Transverse colon (tissue), 4 donors: ENCODE measurements at regions not wholly inside any gene's neighbourhood (a gene's known extent, or its start where the extent isn't known, plus 50 kb on each side); places are given as distances from the start of the nearest gene placed in this dataset.

Experiments used
- DNase-seq: peaks from one replicate; pipeline ENCODE4 v3.0.0-alpha.2; 2019
- H3K27ac ChIP-seq, 4 donors: fragments of 200-600 bp; sonication (generic); 2 replicates each; pipeline ENCODE4 v1.5.1; 2016 to 2018; ENCODE audit warnings: inconsistent platforms in 4 of 4
- H3K27me3 ChIP-seq: fragments of 200-600 bp; sonication (generic); 2 replicates; pipeline ENCODE4 v1.5.1; 2017; ENCODE audit warnings: inconsistent platforms
- H3K36me3 ChIP-seq, 4 donors: fragments of 200-600 bp; sonication (generic); 2 replicates each; pipeline ENCODE4 v1.5.1; 2017 to 2019; ENCODE audit warnings: inconsistent platforms in 4 of 4
- H3K4me1 ChIP-seq, 4 donors: fragments of 200-600 bp; sonication (generic); 2 replicates each; pipeline ENCODE4 v1.5.1; 2017 to 2020; ENCODE audit warnings: inconsistent platforms in 4 of 4
- H3K4me3 ChIP-seq, 4 donors: fragments of 200-600 bp; sonication (generic); 1 replicate in 1 of 4; 2 replicates in 3 of 4; pipeline versions ENCODE4 v1.5.1 to v1.6.1; 2017 to 2019; ENCODE audit warnings: inconsistent platforms in 4 of 4
- H3K9me3 ChIP-seq, 2 donors: fragments of 200-600 bp; sonication (generic); 2 replicates each; pipeline ENCODE4 v1.5.1; 2017 to 2019; ENCODE audit warnings: inconsistent platforms in 2 of 2
- CTCF ChIP-seq, 5 experiments: fragments of 200-600 bp in 3 of 5; fragments of 450-650 bp in 2 of 5; sonication (generic) in 3 of 5; IDR thresholded peaks; 1 replicate in 2 of 5; 2 replicates in 3 of 5; pipeline ENCODE4 v1.5.1; 2016 to 2017; ENCODE audit warnings: antibody characterized with exemption in 5 of 5, inconsistent platforms in 3 of 5, mild to moderate bottlenecking in 2 of 5, moderate library complexity in 1 of 5
- EP300 ChIP-seq: sonication (generic); formaldehyde crosslinking; IDR thresholded peaks from one replicate; pipeline ENCODE4 v1.6.1; 2017; ENCODE audit warnings: antibody characterized with exemption, low read depth
- POLR2A ChIP-seq: fragments of 450-650 bp; IDR thresholded peaks from one replicate; pipeline ENCODE4 v1.6.1; 2016; ENCODE audit warnings: antibody characterized with exemption, mild to moderate bottlenecking, moderate library complexity
- POLR2AphosphoS5 ChIP-seq, 3 donors: sonication (generic); formaldehyde crosslinking; IDR thresholded peaks; one replicate each; pipeline ENCODE4 v1.6.1; 2016; ENCODE audit warnings: antibody characterized with exemption in 3 of 3
- WGBS, 2 donors: methylation state at CpG; one replicate each; pipeline ENCODE4 v1.1.5; 2018; ENCODE audit warnings: low coverage in 1 of 2; 5-methylcytosine and 5-hydroxymethylcytosine counted together
- in situ Hi-C, 4 donors: fragments of 200-750 bp; cut with MboI; loops; one replicate each; pipeline versions ENCODE4 v1.15.0 to v1.15.1; 2017; ENCODE audit warnings: low sequenced_read_pairs in 3 of 4, low pct_ligation_motif_present in 1 of 4, low pct_unique_long_range_greater_than_20kb in 1 of 4
- intact Hi-C: fragments of 100-400 bp; cut with DNase I; formaldehyde crosslinking; loops from one replicate; pipeline ENCODE4 v1.15.1; 2023; ENCODE audit warnings: low total_unique reads

GRCh38 chr3:59566481-59566975 is 516.7 kb upstream of the CFAP20DC start:
- no peak overlapping the region for H3K27ac ChIP-seq
- H3K27me3 ChIP-seq = no peaks in the 10 kb centered on the region
- TF ChIP-seq CTCF (IDR thresholded peaks at IDR 0.05) = no peak
- H3K9me3 ChIP-seq = no peaks in the 10 kb centered on the region
- no peak overlapping the region for H3K4me3 ChIP-seq
- H3K36me3 ChIP-seq = no peaks in the 10 kb centered on the region
- intact Hi-C loops (no loop called here), in situ Hi-C loops (no loop called here)
- no peaks in the 10 kb centered on the region for H3K4me1 ChIP-seq
- no peak for DNase-seq
- 68 to 82% methylated on average over 5 to 6 of the region's 6 CpGs for WGBS, 2 donors

DNA sequence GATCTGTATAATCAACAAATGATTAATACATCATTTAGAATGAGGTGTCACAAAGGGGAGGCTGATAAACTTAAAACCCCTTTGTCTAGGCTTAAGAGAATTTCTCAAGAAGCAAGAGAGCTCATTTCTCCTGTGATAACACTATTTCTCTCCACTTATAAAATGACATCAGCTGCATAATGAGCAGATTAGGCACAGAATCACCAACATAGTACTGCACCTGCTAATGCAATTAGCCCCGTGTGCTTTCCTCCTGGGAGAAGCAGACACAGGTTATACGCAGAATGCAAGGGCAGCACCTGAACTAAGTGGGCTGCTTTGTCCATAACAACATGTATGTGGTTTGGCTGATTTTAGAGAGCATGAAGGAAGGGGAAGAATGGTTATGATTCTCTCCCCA is 515.3 kb upstream of the CFAP20DC start:
- intact Hi-C loops = no loop called here
- Histone ChIP-seq H3K36me3 (no peaks in the 10 kb centered on the region), H3K4me3 (no peak overlapping the region), H3K27ac (no peak overlapping the region), H3K4me1 (no peaks in the 10 kb centered on the region), H3K27me3 (no peaks in the 10 kb centered on the region), H3K9me3 (no peaks in the 10 kb centered on the region)
- DNase-seq = no peak
- 88 to 100% methylated on average over 1 to 2 of the region's 2 CpGs for WGBS, 2 donors
- no peak for TF ChIP-seq POLR2AphosphoS5 (IDR thresholded peaks at IDR 0.05)
- no peak for TF ChIP-seq EP300
- no peak for TF ChIP-seq CTCF (IDR thresholded peaks at IDR 0.05)
- TF ChIP-seq POLR2A = no peak
- in situ Hi-C loops = no loop called here

DNA sequence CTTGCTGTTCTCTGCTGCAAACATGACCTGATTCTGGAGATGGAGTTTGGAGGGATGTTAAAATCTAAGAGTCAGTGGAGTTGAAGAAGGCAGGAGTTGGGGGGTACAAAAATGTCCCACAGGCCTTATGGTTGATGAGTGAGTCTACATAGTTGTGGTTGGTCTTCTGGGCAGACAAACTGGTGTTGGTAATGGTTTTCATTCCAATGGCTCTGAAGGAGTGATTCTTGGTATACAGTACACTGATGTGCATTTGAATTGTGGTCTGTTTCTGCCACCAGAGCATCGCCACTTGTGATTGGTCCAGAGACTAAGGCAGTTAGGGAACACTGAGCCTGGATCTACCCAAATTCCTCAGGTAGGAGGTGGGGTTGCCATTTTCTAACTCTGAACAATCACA is 514.1 kb upstream of the CFAP20DC start:
- in situ Hi-C loops = no loop called here
- 100% methylated on average over 1 of the region's 1 CpG; no CpG with 5 or more reads in 1 of the 2 donors for WGBS, 2 donors
- intact Hi-C loops = loop anchor here (2.0 kb wide), 1 partner anchor 45 kb away; no protein-coding TSS in a partner anchor
- H3K27me3 ChIP-seq = no peaks in the 10 kb centered on the region
- H3K4me3 ChIP-seq = no peak overlapping the region
- no peak for DNase-seq
- H3K36me3 ChIP-seq = no peaks in the 10 kb centered on the region
- H3K4me1 ChIP-seq = no peaks in the 10 kb centered on the region
- H3K27ac ChIP-seq = no peak overlapping the region
- no peaks in the 10 kb centered on the region for H3K9me3 ChIP-seq
- TF ChIP-seq POLR2AphosphoS5 (IDR thresholded peaks at IDR 0.05) (no peak), CTCF (IDR thresholded peaks at IDR 0.05) (no peak), EP300 (no peak), POLR2A (no peak)

DNA sequence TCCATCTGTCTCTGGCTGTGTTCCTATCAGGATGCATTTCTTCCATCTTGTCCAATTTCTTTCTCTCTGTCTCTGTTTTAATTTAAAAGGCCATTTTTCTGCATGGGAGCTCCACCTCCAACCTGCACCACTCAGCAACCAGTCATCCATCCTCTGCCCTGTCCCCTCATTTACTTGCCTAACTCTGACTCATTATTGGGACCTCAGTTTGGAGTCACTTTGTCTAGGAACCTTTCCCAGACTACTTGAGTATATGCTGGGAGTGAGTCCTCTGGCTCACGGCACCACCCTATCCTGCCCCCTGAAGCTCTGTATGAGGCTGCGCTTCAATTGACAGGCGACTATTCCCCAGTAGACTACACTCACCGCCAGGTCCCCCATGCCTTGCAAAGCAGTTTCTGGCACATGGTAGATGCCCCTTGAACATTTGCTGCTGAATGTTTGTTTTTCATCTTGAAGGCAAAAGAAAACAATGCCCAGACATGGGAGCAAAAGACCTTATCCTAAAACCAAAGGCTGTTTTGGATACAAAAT is 513.3 kb upstream of the CFAP20DC start:
- no peaks in the 10 kb centered on the region for H3K9me3 ChIP-seq
- no peak for TF ChIP-seq EP300
- no peak for TF ChIP-seq POLR2AphosphoS5 (IDR thresholded peaks at IDR 0.05)
- no peak for TF ChIP-seq CTCF (IDR thresholded peaks at IDR 0.05)
- TF ChIP-seq POLR2A = no peak
- intact Hi-C loops = loop anchor here (2.0 kb wide), 1 partner anchor 44 kb away; no protein-coding TSS in a partner anchor
- DNase-seq = no peak
- in situ Hi-C loops = no loop called here
- H3K27me3 ChIP-seq = no peaks in the 10 kb centered on the region
- H3K4me1 ChIP-seq = no peaks in the 10 kb centered on the region
- no peaks in the 10 kb centered on the region for H3K36me3 ChIP-seq
- 96% methylated on average over 4 of the region's 4 CpGs; no CpG with 5 or more reads in 1 of the 2 donors for WGBS, 2 donors
- no peak overlapping the region for H3K27ac ChIP-seq
- no peak overlapping the region for H3K4me3 ChIP-seq
